Astrocyte (in vitro differentiated cells and primary cell): ENCODE measurements at regions not wholly inside any gene's neighbourhood (a gene's known extent, or its start where the extent isn't known, plus 50 kb on each side); places are given as distances from the start of the nearest gene placed in this dataset.

ENCODE experiments used
- DNase-seq: peaks from one replicate; pipeline ENCODE4 v3.0.0-alpha.2; 2010; ENCODE audit warnings: low read depth
- FAIRE-seq: peaks from 2 replicates; lab custom pipeline; 2011; peaks lifted over from hg19 to GRCh38; lab: Jason Lieb, UNC
- H2AFZ ChIP-seq: 2 replicates; pipeline ENCODE4 v1.6.0; 2012; ENCODE audit warnings: low read depth, low read length, inconsistent platforms
- H3K27ac ChIP-seq: 2 replicates; pipeline ENCODE4 v1.5.1; 2011; ENCODE audit warnings: low read depth, low read length, inconsistent platforms
- H3K27me3 ChIP-seq: 2 replicates; pipeline ENCODE4 v1.6.0; 2011; ENCODE audit warnings: low read length, inconsistent platforms; ENCODE audit not compliant: insufficient read depth
- H3K36me3 ChIP-seq: 2 replicates; pipeline ENCODE4 v1.5.1; 2011; ENCODE audit warnings: low read length, inconsistent platforms; ENCODE audit not compliant: insufficient read depth
- H3K4me1 ChIP-seq: 2 replicates; pipeline ENCODE4 v1.5.1; 2011; ENCODE audit warnings: low read length, inconsistent platforms; ENCODE audit not compliant: insufficient read depth
- H3K4me2 ChIP-seq: 2 replicates; pipeline ENCODE4 v1.6.0; 2012; ENCODE audit warnings: low read length, inconsistent platforms
- H3K4me3 ChIP-seq: 2 replicates; pipeline ENCODE4 v1.5.1; 2011; ENCODE audit warnings: low read depth, mild to moderate bottlenecking, low read length, inconsistent platforms; ENCODE audit not compliant: insufficient read depth
- H3K79me2 ChIP-seq: 2 replicates; pipeline ENCODE4 v1.6.0; 2012; ENCODE audit warnings: mild to moderate bottlenecking, low read length, inconsistent platforms; ENCODE audit not compliant: insufficient read depth
- H3K9ac ChIP-seq: 2 replicates; pipeline ENCODE4 v1.6.0; 2012; ENCODE audit warnings: mild to moderate bottlenecking, low read length, inconsistent platforms
- H3K9me3 ChIP-seq: 2 replicates; pipeline ENCODE4 v1.5.1; 2012; ENCODE audit warnings: low read depth, mild to moderate bottlenecking, low read length, inconsistent platforms; ENCODE audit not compliant: insufficient read depth
- H4K20me1 ChIP-seq: 2 replicates; pipeline ENCODE4 v1.6.0; 2012; ENCODE audit warnings: low read length, inconsistent platforms; ENCODE audit not compliant: insufficient read depth
- H3K27ac Mint-ChIP-seq: one replicate; pipeline ENCODE4 v1.8.0; 2021; ENCODE audit warnings: mild to moderate bottlenecking, mixed read lengths; ENCODE audit not compliant: unreplicated experiment
- H3K27me3 Mint-ChIP-seq: one replicate; pipeline ENCODE4 v1.8.0; 2021; ENCODE audit warnings: low read depth, mixed read lengths; ENCODE audit not compliant: unreplicated experiment
- H3K36me3 Mint-ChIP-seq: one replicate; pipeline ENCODE4 v1.8.0; 2021; ENCODE audit warnings: low read depth, mixed read lengths; ENCODE audit not compliant: unreplicated experiment
- H3K4me1 Mint-ChIP-seq: one replicate; pipeline ENCODE4 v1.8.0; 2021; ENCODE audit warnings: low read depth, mixed read lengths; ENCODE audit not compliant: unreplicated experiment
- H3K4me3 Mint-ChIP-seq: one replicate; pipeline ENCODE4 v1.8.0; 2021; ENCODE audit warnings: mild to moderate bottlenecking, moderate library complexity, mixed read lengths; ENCODE audit not compliant: unreplicated experiment
- H3K9me3 Mint-ChIP-seq: one replicate; pipeline ENCODE4 v1.8.0; 2021; ENCODE audit warnings: mild to moderate bottlenecking, mixed read lengths; ENCODE audit not compliant: unreplicated experiment
- CTCF ChIP-seq: IDR thresholded peaks from 2 replicates; pipeline ENCODE4 v1.5.1; 2011; ENCODE audit warnings: low read depth, mild to moderate bottlenecking, inconsistent platforms, low read length, moderate library complexity; ENCODE audit not compliant: insufficient read depth
- EZH2 ChIP-seq: IDR thresholded peaks from 2 replicates; pipeline ENCODE4 v1.6.1; 2012; ENCODE audit warnings: mild to moderate bottlenecking, low read length, inconsistent platforms; ENCODE audit not compliant: insufficient read depth

GRCh38 chr13:79647533-79647932, 166.6 kb downstream of the NDFIP2 start:
- no peak overlapping the region for H3K27ac ChIP-seq
- no peaks in the 10 kb centered on the region for H4K20me1 ChIP-seq
- no peaks in the 10 kb centered on the region for H3K79me2 ChIP-seq
- Mint-ChIP-seq H3K27me3 (no peaks in the 10 kb centered on the region), H3K36me3 (no peaks in the 10 kb centered on the region), H3K4me3 (no peak overlapping the region), H3K4me1 (peaks cover 4% of the 10 kb centered on the region), H3K27ac (no peak overlapping the region), H3K9me3 (no peaks in the 10 kb centered on the region)
- H3K9me3 ChIP-seq, result no peaks in the 10 kb centered on the region
- DNase-seq, result no peak
- H3K27me3 ChIP-seq, result no peaks in the 10 kb centered on the region
- H3K9ac ChIP-seq, result no peak overlapping the region
- H3K4me3 ChIP-seq, result no peak overlapping the region
- TF ChIP-seq CTCF (no peak), EZH2 (no peak)
- H3K4me2 ChIP-seq, result no peak overlapping the region
- H2AFZ ChIP-seq, result no peak overlapping the region
- H3K4me1 ChIP-seq, result no peaks in the 10 kb centered on the region
- H3K36me3 ChIP-seq, result no peaks in the 10 kb centered on the region
- no peak for FAIRE-seq

- H3K9me3 ChIP-seq, result no peaks in the 10 kb centered on the region
- no peaks in the 10 kb centered on the region for H4K20me1 ChIP-seq
- H3K27ac ChIP-seq, result no peak overlapping the region
- Mint-ChIP-seq H3K9me3 (no peaks in the 10 kb centered on the region), H3K27me3 (no peaks in the 10 kb centered on the region), H3K27ac (no peak overlapping the region), H3K4me1 (peaks cover 4% of the 10 kb centered on the region), H3K36me3 (no peaks in the 10 kb centered on the region), H3K4me3 (no peak overlapping the region)
- no peak overlapping the region for H3K4me2 ChIP-seq
- TF ChIP-seq EZH2, result no peak
- no peak for TF ChIP-seq CTCF
- no peaks in the 10 kb centered on the region for H3K79me2 ChIP-seq
- H3K9ac ChIP-seq, result no peak overlapping the region
- H3K4me1 ChIP-seq, result no peaks in the 10 kb centered on the region
- no peak overlapping the region for H3K4me3 ChIP-seq
- FAIRE-seq, result no peak
- H3K27me3 ChIP-seq, result no peaks in the 10 kb centered on the region
- H3K36me3 ChIP-seq, result no peaks in the 10 kb centered on the region
- no peak overlapping the region for H2AFZ ChIP-seq
- DNase-seq, result no peak
Measured at GRCh38 chr13:79646880-79647279, 165.9 kb downstream of the NDFIP2 start.

DNA sequence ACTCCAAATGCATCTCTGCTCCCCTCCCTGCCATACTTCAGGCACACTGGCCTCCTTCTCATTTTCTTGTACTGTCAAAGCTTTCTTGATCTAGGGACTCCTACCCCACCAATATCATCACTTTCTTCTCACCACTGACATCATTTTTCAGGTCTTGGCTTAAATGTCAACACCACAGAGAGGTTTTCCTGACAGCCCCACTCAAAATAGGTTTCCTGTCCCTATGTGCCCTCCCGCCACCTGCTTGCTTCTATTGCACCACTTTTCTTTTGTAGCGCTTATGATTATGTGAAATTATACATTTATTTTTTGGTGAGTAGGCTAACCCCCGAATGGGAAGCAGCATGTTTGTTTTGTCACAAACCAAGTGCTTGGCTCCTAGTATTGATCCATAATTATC, 164.6 kb downstream of the NDFIP2 start:
- Mint-ChIP-seq H3K9me3 (no peaks in the 10 kb centered on the region), H3K36me3 (no peaks in the 10 kb centered on the region), H3K4me1 (peaks cover 4% of the 10 kb centered on the region), H3K4me3 (no peak overlapping the region), H3K27me3 (no peaks in the 10 kb centered on the region), H3K27ac (no peak overlapping the region)
- Histone ChIP-seq H3K4me3 (no peak overlapping the region), H3K4me1 (no peaks in the 10 kb centered on the region), H3K9ac (no peak overlapping the region), H3K27ac (no peak overlapping the region), H3K79me2 (no peaks in the 10 kb centered on the region), H3K9me3 (no peaks in the 10 kb centered on the region), H3K27me3 (no peaks in the 10 kb centered on the region), H2AFZ (no peak overlapping the region), H4K20me1 (no peaks in the 10 kb centered on the region), H3K4me2 (no peak overlapping the region), H3K36me3 (no peaks in the 10 kb centered on the region)
- DNase-seq (no peak), FAIRE-seq (no peak)
- TF ChIP-seq EZH2, result no peak
- TF ChIP-seq CTCF, result no peak
